ENCODE measurements at regions not wholly inside any gene's neighbourhood (a gene's known extent, or its start where the extent isn't known, plus 50 kb on each side); places are given as distances from the start of the nearest gene placed in this dataset.

DNA sequence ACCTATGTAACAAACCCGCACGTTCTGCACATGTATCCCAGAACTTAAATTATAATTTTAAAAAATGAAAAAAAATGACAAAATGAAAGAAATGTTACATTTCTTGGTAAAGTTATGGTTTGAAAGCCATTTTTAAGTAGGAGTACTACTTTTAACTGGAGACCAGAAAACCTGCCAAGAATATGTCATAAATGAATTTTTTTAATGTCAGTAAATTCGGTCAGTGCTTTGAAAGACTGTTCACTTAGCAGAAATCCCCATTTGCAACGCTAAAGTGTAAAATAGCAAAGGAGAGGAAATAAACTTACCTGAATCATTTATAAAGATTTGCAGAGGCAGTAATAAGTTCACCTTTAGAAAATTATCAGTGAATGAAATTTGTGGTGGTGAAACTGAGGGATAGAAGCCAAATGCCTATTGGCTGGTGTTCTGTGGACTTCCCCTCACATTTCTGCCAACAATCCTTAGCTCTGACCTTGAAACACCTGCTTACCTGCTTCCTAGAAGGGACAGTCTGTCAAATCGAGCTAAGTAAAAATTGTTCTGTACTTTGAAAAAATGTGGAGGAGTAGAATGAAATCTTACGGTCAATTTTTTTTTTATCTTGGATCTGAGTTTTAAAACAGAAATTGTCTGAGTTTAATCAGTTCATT is 714.2 kb downstream of the SLC6A15 start:
- Histone ChIP-seq H3K27ac (no peak overlapping the region), H3K4me1 (no peaks in the 10 kb centered on the region), H3K9me3 (peaks cover 0 to 34% (median 28%) of the 10 kb centered on the region in 8 donors), H3K36me3 (no peaks in the 10 kb centered on the region), H3K4me3 (no peak overlapping the region), H3K27me3 (replicated peaks in 1 of 7) (no peaks in the 10 kb centered on the region)
- intact Hi-C loops (cut with DNase I; ENCODE audit: low total_unique reads) = no loop called here
- WGBS, 5 donors = 72 to 80% (median 80%) methylated on average over 6 of the region's 6 CpGs
- DNase-seq = no peak
- TF ChIP-seq POLR2AphosphoS5 (IDR thresholded peaks at IDR 0.05) (no peak), POLR2A (IDR thresholded peaks at IDR 0.05) (no peak)
- TF ChIP-seq, protein P1, sequence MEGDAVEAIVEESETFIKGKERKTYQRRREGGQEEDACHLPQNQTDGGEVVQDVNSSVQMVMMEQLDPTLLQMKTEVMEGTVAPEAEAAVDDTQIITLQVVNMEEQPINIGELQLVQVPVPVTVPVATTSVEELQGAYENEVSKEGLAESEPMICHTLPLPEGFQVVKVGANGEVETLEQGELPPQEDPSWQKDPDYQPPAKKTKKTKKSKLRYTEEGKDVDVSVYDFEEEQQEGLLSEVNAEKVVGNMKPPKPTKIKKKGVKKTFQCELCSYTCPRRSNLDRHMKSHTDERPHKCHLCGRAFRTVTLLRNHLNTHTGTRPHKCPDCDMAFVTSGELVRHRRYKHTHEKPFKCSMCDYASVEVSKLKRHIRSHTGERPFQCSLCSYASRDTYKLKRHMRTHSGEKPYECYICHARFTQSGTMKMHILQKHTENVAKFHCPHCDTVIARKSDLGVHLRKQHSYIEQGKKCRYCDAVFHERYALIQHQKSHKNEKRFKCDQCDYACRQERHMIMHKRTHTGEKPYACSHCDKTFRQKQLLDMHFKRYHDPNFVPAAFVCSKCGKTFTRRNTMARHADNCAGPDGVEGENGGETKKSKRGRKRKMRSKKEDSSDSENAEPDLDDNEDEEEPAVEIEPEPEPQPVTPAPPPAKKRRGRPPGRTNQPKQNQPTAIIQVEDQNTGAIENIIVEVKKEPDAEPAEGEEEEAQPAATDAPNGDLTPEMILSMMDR (IDR thresholded peaks at IDR 0.05 in 8 of 11, conservative IDR thresholded peaks at IDR 0.05 in 3 of 11) = no peak

DNA sequence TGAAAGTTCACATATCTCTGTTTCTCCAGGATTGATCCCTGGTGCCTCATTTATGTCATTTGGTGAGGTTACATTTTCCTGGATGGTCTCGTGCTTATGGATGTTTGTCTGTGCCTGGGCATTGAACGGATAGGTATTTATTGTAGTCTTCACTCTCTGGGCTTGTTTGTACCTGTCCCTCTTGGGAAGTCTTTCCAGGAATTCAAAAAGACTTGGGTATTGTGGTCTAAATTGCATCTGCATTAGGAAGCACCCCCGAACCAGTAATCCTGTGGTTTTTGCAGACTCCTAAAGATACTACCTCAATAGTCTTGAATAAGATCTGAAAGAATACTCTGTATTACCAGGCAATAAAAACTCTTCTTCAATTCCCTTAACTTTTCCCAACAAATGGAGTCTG is 720.8 kb downstream of the SLC6A15 start:
- 53 to 72% (median 58%) methylated on average over 3 of the region's 3 CpGs for WGBS, 5 donors
- no peak for TF ChIP-seq POLR2AphosphoS5 (IDR thresholded peaks at IDR 0.05)
- TF ChIP-seq POLR2A (IDR thresholded peaks at IDR 0.05) = no peak
- TF ChIP-seq, protein P1 (IDR thresholded peaks at IDR 0.05 in 8 of 11, conservative IDR thresholded peaks at IDR 0.05 in 3 of 11) = no peak
- Histone ChIP-seq H3K4me1 (no peaks in the 10 kb centered on the region), H3K27me3 (replicated peaks in 1 of 7) (no peaks in the 10 kb centered on the region), H3K27ac (no peak overlapping the region), H3K4me3 (no peak overlapping the region), H3K36me3 (no peaks in the 10 kb centered on the region), H3K9me3 (peaks cover 0 to 48% (median 40%) of the 10 kb centered on the region in 8 donors)
- intact Hi-C loops (cut with DNase I; ENCODE audit: low total_unique reads) = no loop called here
- DNase-seq = no peak

DNA sequence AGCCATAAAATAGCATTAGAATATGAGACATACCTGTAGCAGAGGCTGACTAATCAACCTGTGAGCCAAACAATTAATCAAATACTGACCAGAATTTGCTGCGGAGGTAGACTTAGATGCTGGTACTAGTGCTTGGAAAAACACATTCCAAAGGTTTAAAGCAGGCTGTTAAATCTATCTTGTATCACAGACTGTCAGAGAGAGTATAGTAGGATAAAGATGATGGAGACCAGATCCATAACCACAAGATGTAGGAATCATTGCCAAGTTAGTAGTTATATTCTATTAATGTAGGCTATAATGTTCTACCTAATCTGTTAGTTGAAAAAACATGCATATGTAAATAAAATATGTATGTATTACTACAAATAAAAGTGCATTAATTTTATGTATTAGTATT is 726.2 kb downstream of the SLC6A15 start:
- Histone ChIP-seq H3K27ac (no peak overlapping the region), H3K4me3 (no peak overlapping the region), H3K4me1 (no peaks in the 10 kb centered on the region), H3K27me3 (replicated peaks in 1 of 7) (no peaks in the 10 kb centered on the region), H3K9me3 (peaks cover 0 to 12% (median 5%) of the 10 kb centered on the region in 8 donors), H3K36me3 (no peaks in the 10 kb centered on the region)
- TF ChIP-seq POLR2AphosphoS5 (IDR thresholded peaks at IDR 0.05) = no peak
- TF ChIP-seq POLR2A (IDR thresholded peaks at IDR 0.05) = no peak
- TF ChIP-seq, protein P1 (IDR thresholded peaks at IDR 0.05 in 8 of 11, conservative IDR thresholded peaks at IDR 0.05 in 3 of 11) = no peak
- intact Hi-C loops (cut with DNase I; ENCODE audit: low total_unique reads) = no loop called here
- 51 to 79% (median 67%) methylated on average over 1 of the region's 1 CpG for WGBS, 5 donors
- no peak for DNase-seq

GRCh38 chr12:84183576-84183975 is 729.0 kb downstream of the SLC6A15 start:
- Histone ChIP-seq H3K4me1 (no peaks in the 10 kb centered on the region), H3K36me3 (no peaks in the 10 kb centered on the region), H3K9me3 (peaks cover 0 to 5% (median 0%) of the 10 kb centered on the region in 8 donors), H3K4me3 (no peak overlapping the region), H3K27ac (no peak overlapping the region), H3K27me3 (replicated peaks in 1 of 7) (no peaks in the 10 kb centered on the region)
- WGBS, 5 donors = 48 to 60% (median 56%) methylated on average over 2 of the region's 2 CpGs
- no peak for TF ChIP-seq POLR2AphosphoS5 (IDR thresholded peaks at IDR 0.05)
- TF ChIP-seq POLR2A (IDR thresholded peaks at IDR 0.05) = no peak
- TF ChIP-seq, protein P1 (IDR thresholded peaks at IDR 0.05 in 8 of 11, conservative IDR thresholded peaks at IDR 0.05 in 3 of 11) = no peak
- intact Hi-C loops (cut with DNase I; ENCODE audit: low total_unique reads) = no loop called here
- no peak for DNase-seq

All from spleen (tissue), 11 donors.